ENCODE measurements at regions not wholly inside any gene's neighbourhood (a gene's known extent, or its start where the extent isn't known, plus 50 kb on each side); places are given as distances from the start of the nearest gene placed in this dataset.

GRCh38 chr4:175427751-175428150, 384.3 kb downstream of the GPM6A start:
- no peak for TF ChIP-seq EZH2 (IDR thresholded peaks at IDR 0.05; ENCODE audit: borderline replicate concordance, low read depth, low read length, poor library complexity, severe bottlenecking)
- no peak for TF ChIP-seq CTCF (conservative IDR thresholded peaks at IDR 0.05; ENCODE audit: low read depth, low read length)

GRCh38 chr4:175431694-175432093, 380.4 kb downstream of the GPM6A start:
- no peaks in the 10 kb centered on the region for H3K4me1 ChIP-seq (ENCODE audit: insufficient read depth, low read length, poor library complexity, severe bottlenecking)
- no peaks in the 10 kb centered on the region for H3K27me3 ChIP-seq (replicated peaks; ENCODE audit: insufficient read depth, low read depth, low read length, poor library complexity)
- H3K9me3 ChIP-seq (ENCODE audit: low read depth, low read length, poor library complexity, severe bottlenecking) = no peaks in the 10 kb centered on the region
- H3K36me3 ChIP-seq (ENCODE audit: insufficient read depth, low read length, poor library complexity, severe bottlenecking) = no peaks in the 10 kb centered on the region
- CTCF ChIA-PET = interaction anchor here (0.7 kb wide), 1 partner anchor 989 kb away, joined by 3 read pairs; no protein-coding TSS in a partner anchor
- POLR2A ChIA-PET (ENCODE audit: low non-redundant PET) = no interaction called here
- intact Hi-C loops (cut with micrococcal nuclease; ENCODE audit: unreplicated experiment) = no loop called here
- no peak for TF ChIP-seq CTCF (conservative IDR thresholded peaks at IDR 0.05; ENCODE audit: low read depth, low read length)
- no peak for TF ChIP-seq EZH2 (IDR thresholded peaks at IDR 0.05; ENCODE audit: borderline replicate concordance, low read depth, low read length, poor library complexity, severe bottlenecking)
- no peak overlapping the region for H3K4me3 ChIP-seq (ENCODE audit: low read depth, low read length, poor library complexity, severe bottlenecking)
- H3K27ac ChIP-seq (ENCODE audit: low read depth, low read length, poor library complexity, severe bottlenecking) = no peak overlapping the region
- no peak for DNase-seq (ENCODE audit: low spot score)
- no TSS peak for BruUV-seq (replicated peaks)

More at GRCh38 chr4:175427751-175428150, 384.3 kb downstream of the GPM6A start:
- POLR2A ChIA-PET (ENCODE audit: low non-redundant PET) = no interaction called here
- Histone ChIP-seq H3K27me3 (replicated peaks; ENCODE audit: insufficient read depth, low read depth, low read length, poor library complexity) (no peaks in the 10 kb centered on the region), H3K27ac (ENCODE audit: low read depth, low read length, poor library complexity, severe bottlenecking) (no peak overlapping the region), H3K9me3 (ENCODE audit: low read depth, low read length, poor library complexity, severe bottlenecking) (no peaks in the 10 kb centered on the region), H3K4me3 (ENCODE audit: low read depth, low read length, poor library complexity, severe bottlenecking) (no peak overlapping the region), H3K36me3 (ENCODE audit: insufficient read depth, low read length, poor library complexity, severe bottlenecking) (no peaks in the 10 kb centered on the region), H3K4me1 (ENCODE audit: insufficient read depth, low read length, poor library complexity, severe bottlenecking) (no peaks in the 10 kb centered on the region)
- DNase-seq (ENCODE audit: low spot score) = no peak
- intact Hi-C loops (cut with micrococcal nuclease; ENCODE audit: unreplicated experiment) = no loop called here
- CTCF ChIA-PET = no interaction called here
- no TSS peak for BruUV-seq (replicated peaks)

GRCh38 chr4:175435381-175435783, 376.7 kb downstream of the GPM6A start:
- H3K36me3 ChIP-seq (ENCODE audit: insufficient read depth, low read length, poor library complexity, severe bottlenecking) = no peaks in the 10 kb centered on the region
- POLR2A ChIA-PET (ENCODE audit: low non-redundant PET) = no interaction called here
- no TSS peak for BruUV-seq (replicated peaks)
- no peak for TF ChIP-seq EZH2 (IDR thresholded peaks at IDR 0.05; ENCODE audit: borderline replicate concordance, low read depth, low read length, poor library complexity, severe bottlenecking)
- no peak for TF ChIP-seq CTCF (conservative IDR thresholded peaks at IDR 0.05; ENCODE audit: low read depth, low read length)
- no peak overlapping the region for H3K4me3 ChIP-seq (ENCODE audit: low read depth, low read length, poor library complexity, severe bottlenecking)
- H3K27me3 ChIP-seq (replicated peaks; ENCODE audit: insufficient read depth, low read depth, low read length, poor library complexity) = no peaks in the 10 kb centered on the region
- H3K4me1 ChIP-seq (ENCODE audit: insufficient read depth, low read length, poor library complexity, severe bottlenecking) = no peaks in the 10 kb centered on the region
- intact Hi-C loops (cut with micrococcal nuclease; ENCODE audit: unreplicated experiment) = no loop called here
- CTCF ChIA-PET = no interaction called here
- no peak overlapping the region for H3K27ac ChIP-seq (ENCODE audit: low read depth, low read length, poor library complexity, severe bottlenecking)
- peak; percentile 37 for DNase-seq (ENCODE audit: low spot score)
- no peaks in the 10 kb centered on the region for H3K9me3 ChIP-seq (ENCODE audit: low read depth, low read length, poor library complexity, severe bottlenecking)
